Heart right ventricle (tissue), 16 donors: ENCODE measurements at regions not wholly inside any gene's neighbourhood (a gene's known extent, or its start where the extent isn't known, plus 50 kb on each side); places are given as distances from the start of the nearest gene placed in this dataset.

ENCODE experiments used
- ATAC-seq, 8 donors: fragments of 200-7000 bp; cut with Tn5 transposase; one replicate each; pipeline ENCODE4 v1.9.1; 2020; ENCODE audit warnings: mild to moderate bottlenecking in 8 of 8, moderate library complexity in 8 of 8, moderate number of reproducible peaks in 1 of 8
- DNase-seq, 2 donors: peaks; one replicate each; pipeline ENCODE4 v3.0.0-alpha.2; 2020
- H3K27ac ChIP-seq, 10 donors: fragments of 200-600 bp; sonication (generic) in 2 of 10; one replicate each; pipeline versions ENCODE4 v1.5.0 to v1.8.0; 2020 to 2022; ENCODE audit warnings: mild to moderate bottlenecking in 3 of 10
- H3K27me3 ChIP-seq, 7 donors: fragments of 200-600 bp; one replicate each; pipeline ENCODE4 v1.8.0; 2021 to 2022; ENCODE audit warnings: mild to moderate bottlenecking in 2 of 7
- H3K36me3 ChIP-seq, 9 donors: fragments of 200-600 bp; sonication (generic) in 1 of 9; one replicate each; pipeline versions ENCODE4 v1.5.0 to v1.8.0; 2020 to 2022; ENCODE audit warnings: mild to moderate bottlenecking in 2 of 9
- H3K4me1 ChIP-seq, 9 donors: fragments of 200-600 bp; sonication (generic) in 1 of 9; one replicate each; pipeline versions ENCODE4 v1.5.0 to v1.8.0; 2020 to 2022; ENCODE audit warnings: mild to moderate bottlenecking in 4 of 9
- H3K4me3 ChIP-seq, 10 donors: fragments of 200-600 bp; sonication (generic) in 2 of 10; one replicate each; pipeline versions ENCODE4 v1.5.0 to v1.8.0; 2020 to 2022; ENCODE audit warnings: mild to moderate bottlenecking in 7 of 10, moderate library complexity in 2 of 10
- H3K9me3 ChIP-seq, 11 donors: fragments of 200-600 bp in 10 of 11; sonication (generic) in 2 of 11; one replicate each; pipeline versions ENCODE4 v1.5.0 to v1.8.0; 2013 to 2022; ENCODE audit warnings: mild to moderate bottlenecking in 2 of 11, control low read depth in 1 of 11, moderate library complexity in 1 of 11
- WGBS, 2 donors: extraction: QIAGEN DNeasy Blood & Tissue Kit; methylation state at CpG; one replicate each; pipeline ENCODE4 v1.1.7; 2013; ENCODE audit warnings: inconsistent platforms in 1 of 2; 5-methylcytosine and 5-hydroxymethylcytosine counted together
- intact Hi-C, 10 donors: fragments of 100-400 bp; cut with DNase I; formaldehyde crosslinking; loops; one replicate each; pipeline versions ENCODE4 v1.11.1 to v1.14.2; 2022
- TF ChIP-seq, protein P1 (sequence below), 9 donors: fragments of 200-600 bp; sonication (generic) in 2 of 9; IDR thresholded peaks; one replicate each; pipeline versions ENCODE4 v1.5.0 to v1.8.0; 2021 to 2022; ENCODE audit warnings: antibody characterized with exemption in 9 of 9, mild to moderate bottlenecking in 5 of 9, moderate library complexity in 1 of 9
- donor health status: Arrhythmogenic right ventricular cardiomyopathy.
- donor health status: ischemic (EF 13 %, LVEDD 7.1; RV severe dilation, severe dysfunction).
- donor health status: healthy with polysubstance abuse.
- donor health status: DM: no; HTN: yes; CAD: no.
- donor health status: DM: no; HTN: no; CAD: no.
- donor health status: ischemic (EF 25% LVEDD 6.9; RV normal size, moderate dysfunction).
- donor health status: ischemic (EF 25% LVEDD 5.7; RV mildly dilated, moderate dysfunction).
- donor health status: healthy.
- donor health status: DM: yes; HTN: yes; CAD: no.
- donor health status: Ischemic cardiomyopathy.
- donor health status: ischemic (EF 35%, LVEDD 5.7; RV mildly dilated, moderate dysfunction).
- donor health status: nonischemic (EF 11% LVEDD 7.7; RV severe dilation, severe dysfunction).
- donor health status: DM: yes; HTN: yes; CAD: no.
- donor health status: PGD.
- donor health status: ischemic (EF 29% LVEDD 5.4; RV normal size, mild dysfunction).
- donor health status: nonischemic (EF 23%, LVEDD 6.1; RV moderate dilation, normal function).

- ATAC-seq = peak in 1 of 8 donors; percentile 22
- H3K27ac ChIP-seq = no peak overlapping the region
- WGBS, 2 donors = 74 to 75% methylated on average over 8 of the region's 8 CpGs
- no peak overlapping the region for H3K4me3 ChIP-seq
- peaks cover 0 to 11% (median 3%) of the 10 kb centered on the region in 9 donors for H3K4me1 ChIP-seq
- H3K36me3 ChIP-seq = no peaks in the 10 kb centered on the region
- H3K27me3 ChIP-seq = no peaks in the 10 kb centered on the region
- intact Hi-C loops = no loop called here
- TF ChIP-seq, protein P1, sequence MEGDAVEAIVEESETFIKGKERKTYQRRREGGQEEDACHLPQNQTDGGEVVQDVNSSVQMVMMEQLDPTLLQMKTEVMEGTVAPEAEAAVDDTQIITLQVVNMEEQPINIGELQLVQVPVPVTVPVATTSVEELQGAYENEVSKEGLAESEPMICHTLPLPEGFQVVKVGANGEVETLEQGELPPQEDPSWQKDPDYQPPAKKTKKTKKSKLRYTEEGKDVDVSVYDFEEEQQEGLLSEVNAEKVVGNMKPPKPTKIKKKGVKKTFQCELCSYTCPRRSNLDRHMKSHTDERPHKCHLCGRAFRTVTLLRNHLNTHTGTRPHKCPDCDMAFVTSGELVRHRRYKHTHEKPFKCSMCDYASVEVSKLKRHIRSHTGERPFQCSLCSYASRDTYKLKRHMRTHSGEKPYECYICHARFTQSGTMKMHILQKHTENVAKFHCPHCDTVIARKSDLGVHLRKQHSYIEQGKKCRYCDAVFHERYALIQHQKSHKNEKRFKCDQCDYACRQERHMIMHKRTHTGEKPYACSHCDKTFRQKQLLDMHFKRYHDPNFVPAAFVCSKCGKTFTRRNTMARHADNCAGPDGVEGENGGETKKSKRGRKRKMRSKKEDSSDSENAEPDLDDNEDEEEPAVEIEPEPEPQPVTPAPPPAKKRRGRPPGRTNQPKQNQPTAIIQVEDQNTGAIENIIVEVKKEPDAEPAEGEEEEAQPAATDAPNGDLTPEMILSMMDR (IDR thresholded peaks at IDR 0.05) = no peak
- no peak for DNase-seq
- no peaks in the 10 kb centered on the region for H3K9me3 ChIP-seq
Observed at GRCh38 chr3:72533591-72534473, 314.4 kb downstream of the SHQ1 start.

DNA sequence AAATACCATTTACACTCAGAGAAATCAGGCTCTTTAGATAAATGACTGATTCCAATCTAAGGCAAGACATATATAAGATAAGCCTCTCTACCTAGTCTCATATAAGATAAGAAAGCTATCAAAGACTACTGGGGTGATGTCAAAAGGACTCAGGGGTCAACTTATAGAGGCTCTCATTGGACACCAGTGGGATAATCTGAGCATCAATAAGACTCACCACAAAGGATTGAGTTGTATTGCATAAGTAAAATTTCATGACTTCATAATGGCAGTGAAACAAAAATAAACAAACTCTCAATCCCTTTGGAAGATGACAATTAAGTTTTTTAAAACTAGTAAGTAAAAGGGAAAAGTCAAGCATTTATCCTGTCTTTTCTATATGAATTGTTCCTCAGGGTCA, 317.8 kb downstream of the SHQ1 start:
- intact Hi-C loops = no loop called here
- Histone ChIP-seq H3K9me3 (no peaks in the 10 kb centered on the region), H3K36me3 (no peaks in the 10 kb centered on the region), H3K27me3 (no peaks in the 10 kb centered on the region), H3K4me3 (no peak overlapping the region), H3K4me1 (peaks cover 0 to 2% (median 0%) of the 10 kb centered on the region in 9 donors), H3K27ac (no peak overlapping the region)
- ATAC-seq (no peak), DNase-seq (no peak)
- TF ChIP-seq, protein P1 (IDR thresholded peaks at IDR 0.05) = no peak

GRCh38 chr3:72529081-72529480, 319.2 kb downstream of the SHQ1 start:
- DNase-seq (no peak), ATAC-seq (no peak)
- H3K36me3 ChIP-seq = no peaks in the 10 kb centered on the region
- 87 to 91% methylated on average over 4 of the region's 4 CpGs for WGBS, 2 donors
- H3K4me1 ChIP-seq = peaks cover 0 to 7% (median 0%) of the 10 kb centered on the region in 9 donors
- H3K4me3 ChIP-seq = no peak overlapping the region
- intact Hi-C loops = no loop called here
- H3K27ac ChIP-seq = no peak overlapping the region
- H3K9me3 ChIP-seq = no peaks in the 10 kb centered on the region
- no peaks in the 10 kb centered on the region for H3K27me3 ChIP-seq
- TF ChIP-seq, protein P1 (IDR thresholded peaks at IDR 0.05) = no peak

- Histone ChIP-seq H3K27me3 (no peaks in the 10 kb centered on the region), H3K4me3 (no peak overlapping the region), H3K4me1 (peaks cover 0 to 26% (median 5%) of the 10 kb centered on the region in 9 donors), H3K27ac (peak overlapping the region in 1 of 10 donors; percentile 81), H3K36me3 (no peaks in the 10 kb centered on the region), H3K9me3 (no peaks in the 10 kb centered on the region)
- TF ChIP-seq, protein P1 (IDR thresholded peaks at IDR 0.05) = no peak
- peak; percentile 14 to 18 for DNase-seq
- intact Hi-C loops = no loop called here
- ATAC-seq = peak; percentile 49 to 80 (median 70)
- 51 to 53% methylated on average over 9 of the region's 9 CpGs for WGBS, 2 donors
Observed at GRCh38 chr3:72523429-72524151, 324.7 kb downstream of the SHQ1 start.
